Activated naive CD4-positive, alpha-beta T cell treated with anti-CD3 and anti-CD28 coated beads, Interleukin-2, amount 10 ng/mL, durations not matched to agents 7 days and 5 days (primary cell): ENCODE measurements at regions not wholly inside any gene's neighbourhood (a gene's known extent, or its start where the extent isn't known, plus 50 kb on each side); places are given as distances from the start of the nearest gene placed in this dataset.
A peak's percentile ranks its signal among the peaks of the same experiment; 100 is the strongest.
"Not testable (repeated sequence)": the region's sequence is repeated elsewhere in the genome, so short reads cannot be mapped to it uniquely, and the experiment has no call there.

Experiments used
- CTCF ChIA-PET: fragments of 350-600 bp; sonication (Branson Sonifier 250); formaldehyde crosslinking; loops from one replicate; lab custom pipeline; 2021; ENCODE audit warnings: antibody characterized with exemption; lab: Charles Lee
- DNase-seq: peaks from one replicate; pipeline ENCODE4 v3.0.0-alpha.2; 2020
- H3K27ac Mint-ChIP-seq: one replicate; pipeline ENCODE4 v1.8.0; 2021; ENCODE audit warnings: mild to moderate bottlenecking, moderate library complexity, mixed read lengths
- H3K27me3 Mint-ChIP-seq: one replicate; pipeline ENCODE4 v1.8.0; 2021; ENCODE audit warnings: mild to moderate bottlenecking, mixed read lengths
- H3K36me3 Mint-ChIP-seq: one replicate; pipeline ENCODE4 v1.8.0; 2021; ENCODE audit warnings: mixed read lengths
- H3K4me1 Mint-ChIP-seq: one replicate; pipeline ENCODE4 v1.8.0; 2021; ENCODE audit warnings: mixed read lengths
- H3K4me3 Mint-ChIP-seq: one replicate; pipeline ENCODE4 v1.8.0; 2021; ENCODE audit warnings: mild to moderate bottlenecking, moderate library complexity, mixed read lengths
- H3K9me3 Mint-ChIP-seq: one replicate; pipeline ENCODE4 v1.8.0; 2021; ENCODE audit warnings: mixed read lengths

DNA sequence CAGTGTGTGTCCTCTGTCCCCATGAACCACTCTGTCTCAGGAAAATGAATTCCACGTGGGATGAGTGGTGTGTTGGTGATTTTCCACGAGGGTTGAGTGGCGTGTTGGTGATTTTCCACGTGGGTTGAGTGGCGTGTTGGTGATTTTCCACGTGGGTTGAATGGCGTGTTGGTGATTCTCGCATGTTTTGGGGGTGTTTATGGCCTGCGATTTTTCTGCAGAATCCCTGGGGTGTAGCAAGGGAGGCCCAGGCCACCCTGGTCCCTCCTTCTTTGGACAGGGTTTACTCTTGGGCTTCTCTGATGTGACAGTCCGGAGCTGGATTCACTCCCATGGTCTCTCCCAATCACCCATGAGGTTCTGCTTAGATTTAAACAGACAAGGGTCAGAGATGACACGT is 90.6 kb upstream of the FRMD1 start:
- Mint-ChIP-seq H3K27ac (no peak overlapping the region), H3K9me3 (peaks cover 8% of the 10 kb centered on the region), H3K27me3 (peaks cover 4% of the 10 kb centered on the region), H3K36me3 (no peaks in the 10 kb centered on the region), H3K4me3 (no peak overlapping the region), H3K4me1 (no peaks in the 10 kb centered on the region)
- CTCF ChIA-PET, result no interaction called here
- no peak for DNase-seq

DNA sequence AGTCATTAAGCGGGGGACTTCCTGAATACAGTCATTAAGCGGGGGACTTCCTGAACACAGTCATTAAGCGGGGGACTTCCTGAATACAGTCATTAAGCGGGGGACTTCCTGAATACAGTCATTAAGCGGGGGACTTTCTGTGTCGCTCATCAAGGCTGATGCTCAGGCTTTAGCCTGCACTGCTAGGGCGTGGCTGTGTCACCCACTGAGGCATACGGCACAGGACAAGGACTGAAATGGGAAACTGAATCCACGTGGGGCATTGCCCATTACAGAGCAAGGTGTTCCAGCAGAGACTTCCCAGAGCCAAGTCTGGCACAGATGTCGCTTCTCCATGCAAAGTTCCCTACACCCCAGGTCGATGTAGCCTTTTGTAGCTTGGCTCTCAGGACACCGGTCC is 89.9 kb upstream of the FRMD1 start:
- DNase-seq, CTCF ChIA-PET, H3K9me3 Mint-ChIP-seq, H3K4me1 Mint-ChIP-seq, H3K36me3 Mint-ChIP-seq, H3K27me3 Mint-ChIP-seq, H3K4me3 Mint-ChIP-seq, H3K27ac Mint-ChIP-seq: not testable (repeated sequence)

DNA sequence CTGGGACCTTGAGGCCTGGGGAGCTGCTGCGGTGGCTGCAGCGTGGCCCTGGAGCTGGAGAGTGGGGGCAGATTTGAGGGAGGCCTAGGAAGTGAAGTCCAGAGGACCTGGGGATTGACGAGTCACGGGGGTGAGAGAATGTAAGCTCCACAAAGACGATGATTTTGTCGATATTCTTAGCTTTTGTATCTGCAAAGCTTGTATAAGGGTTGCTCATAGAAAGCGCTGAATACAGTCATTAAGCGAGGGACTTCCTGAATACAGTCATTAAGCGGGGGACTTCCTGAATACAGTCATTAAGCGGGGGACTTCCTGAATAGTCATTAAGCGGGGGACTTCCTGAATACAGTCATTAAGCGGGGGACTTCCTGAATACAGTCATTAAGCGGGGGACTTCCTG is 89.3 kb upstream of the FRMD1 start:
- H3K4me1 Mint-ChIP-seq, H3K36me3 Mint-ChIP-seq, H3K27ac Mint-ChIP-seq, H3K4me3 Mint-ChIP-seq, H3K9me3 Mint-ChIP-seq, CTCF ChIA-PET, DNase-seq, H3K27me3 Mint-ChIP-seq: not testable (repeated sequence)

DNA sequence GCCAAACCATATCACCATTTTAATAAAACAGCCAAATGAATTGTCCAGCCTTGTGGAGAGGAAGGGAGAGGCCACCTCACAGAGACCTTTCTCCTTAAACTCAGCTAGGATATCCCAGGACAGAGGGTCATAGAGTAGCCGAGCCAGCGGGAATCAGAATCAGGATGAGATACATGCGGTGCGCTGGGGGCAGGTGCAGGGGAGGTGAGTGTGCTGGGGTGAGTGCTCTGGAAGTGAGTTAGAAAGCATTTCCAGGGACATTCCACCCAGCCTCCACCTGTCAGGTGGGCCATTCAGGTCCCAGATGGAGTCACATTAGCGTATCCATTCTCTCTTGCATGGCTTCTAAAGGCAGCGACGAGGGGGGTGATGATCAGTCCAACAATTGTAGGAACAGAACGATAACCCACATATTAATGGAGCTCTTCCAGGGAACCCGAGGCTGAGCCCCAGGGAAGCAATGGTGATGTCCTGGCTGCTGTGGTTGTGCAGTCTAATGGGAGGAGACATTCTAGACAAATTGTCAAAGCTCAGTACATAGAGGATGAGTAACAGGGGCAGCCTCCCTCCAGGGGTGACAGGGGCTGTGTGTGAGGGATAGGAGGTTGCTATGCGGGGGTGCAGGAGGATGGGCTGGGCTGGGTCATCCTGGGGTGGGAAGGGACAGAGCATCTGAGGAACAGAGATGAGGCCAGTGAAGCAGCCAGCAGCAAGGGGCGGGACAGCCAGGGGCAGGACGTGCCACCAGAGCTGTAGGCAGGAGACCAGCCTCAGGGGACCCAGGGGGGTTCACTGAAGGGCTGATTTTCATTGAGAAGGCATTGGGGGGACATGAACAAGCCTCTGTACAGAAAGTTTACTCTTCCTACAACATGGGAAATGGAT is 88.7 kb upstream of the FRMD1 start:
- H3K27me3 Mint-ChIP-seq, result peaks cover 5% of the 10 kb centered on the region

DNA sequence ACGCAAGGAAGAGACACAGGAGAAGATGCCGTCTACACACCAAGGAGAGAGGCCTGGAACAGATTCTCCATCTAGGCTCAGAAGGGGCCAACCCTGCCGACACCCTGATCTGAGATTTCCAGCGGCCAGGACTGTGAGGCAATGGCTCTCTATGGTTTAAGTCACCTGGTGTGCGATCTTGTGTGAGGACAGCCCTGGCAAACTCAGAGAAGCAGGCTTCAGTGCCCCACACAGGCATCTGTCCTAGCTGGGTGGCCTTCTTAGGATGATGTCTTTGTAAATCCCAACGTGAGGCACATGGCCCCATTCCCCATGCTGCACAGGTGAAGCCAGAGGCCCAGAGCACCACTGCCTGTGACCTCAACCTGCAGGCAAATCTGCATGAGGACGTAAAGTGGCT is 87.6 kb upstream of the FRMD1 start:
- no peaks in the 10 kb centered on the region for H3K4me1 Mint-ChIP-seq
- no peak overlapping the region for H3K27ac Mint-ChIP-seq
- CTCF ChIA-PET, result no interaction called here
- DNase-seq, result no peak
- H3K4me3 Mint-ChIP-seq, result no peak overlapping the region
- no peaks in the 10 kb centered on the region for H3K36me3 Mint-ChIP-seq
- H3K9me3 Mint-ChIP-seq, result peaks cover 8% of the 10 kb centered on the region
- peaks cover 5% of the 10 kb centered on the region for H3K27me3 Mint-ChIP-seq

More for the DNA sequence above, 88.7 kb upstream of the FRMD1 start:
- peaks cover 8% of the 10 kb centered on the region for H3K9me3 Mint-ChIP-seq
- no peaks in the 10 kb centered on the region for H3K36me3 Mint-ChIP-seq
- H3K27ac Mint-ChIP-seq, result peak overlapping the region; percentile 58
- H3K4me3 Mint-ChIP-seq, result no peak overlapping the region
- CTCF ChIA-PET, result no interaction called here
- H3K4me1 Mint-ChIP-seq, result no peaks in the 10 kb centered on the region
- no peak for DNase-seq

DNA sequence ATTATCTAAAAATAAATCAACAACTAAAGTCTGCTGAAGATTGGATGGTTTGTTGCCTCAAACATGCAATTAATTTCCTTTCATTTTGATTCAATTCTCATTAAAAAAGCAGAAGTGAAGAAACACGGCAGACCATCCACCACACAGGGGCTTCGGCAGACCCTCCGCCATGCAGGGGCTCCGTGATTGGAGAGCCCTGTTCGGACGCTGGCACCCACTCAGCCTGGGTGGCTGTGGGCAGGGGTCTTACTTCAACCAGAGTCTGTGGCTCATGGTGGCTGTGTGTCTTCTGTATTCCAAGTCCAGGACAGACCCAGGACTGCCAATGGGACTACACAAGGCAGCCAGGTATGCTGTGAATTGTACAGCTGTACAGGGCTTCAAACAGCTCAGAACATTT is 86.9 kb upstream of the FRMD1 start:
- DNase-seq, result no peak
- no peaks in the 10 kb centered on the region for H3K4me1 Mint-ChIP-seq
- H3K9me3 Mint-ChIP-seq, result peaks cover 8% of the 10 kb centered on the region
- no peak overlapping the region for H3K27ac Mint-ChIP-seq
- H3K4me3 Mint-ChIP-seq, result no peak overlapping the region
- peaks cover 5% of the 10 kb centered on the region for H3K27me3 Mint-ChIP-seq
- no peaks in the 10 kb centered on the region for H3K36me3 Mint-ChIP-seq
- CTCF ChIA-PET, result no interaction called here

DNA sequence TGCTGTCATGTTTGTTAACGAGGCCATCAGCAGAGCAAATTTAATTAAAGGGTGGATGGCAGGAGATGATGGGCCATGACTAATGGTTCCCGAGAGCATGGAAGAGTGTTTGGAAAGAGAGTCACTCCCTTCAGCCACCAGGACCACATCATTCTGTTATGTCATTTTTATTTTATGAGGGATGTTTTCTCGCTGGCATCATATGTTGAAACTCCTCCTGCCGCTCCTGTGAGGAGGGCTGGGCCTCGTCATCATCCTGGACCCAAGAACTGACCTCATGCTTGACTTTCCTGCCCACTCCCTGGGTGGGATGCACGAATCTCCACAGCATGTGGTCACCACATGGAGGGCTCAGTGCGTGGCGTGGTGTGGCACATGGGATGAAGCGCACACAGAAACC is 86.4 kb upstream of the FRMD1 start:
- Mint-ChIP-seq H3K4me1 (no peaks in the 10 kb centered on the region), H3K4me3 (no peak overlapping the region), H3K27me3 (peaks cover 5% of the 10 kb centered on the region), H3K27ac (no peak overlapping the region), H3K36me3 (no peaks in the 10 kb centered on the region), H3K9me3 (peaks cover 8% of the 10 kb centered on the region)
- DNase-seq, result no peak
- CTCF ChIA-PET, result no interaction called here

DNA sequence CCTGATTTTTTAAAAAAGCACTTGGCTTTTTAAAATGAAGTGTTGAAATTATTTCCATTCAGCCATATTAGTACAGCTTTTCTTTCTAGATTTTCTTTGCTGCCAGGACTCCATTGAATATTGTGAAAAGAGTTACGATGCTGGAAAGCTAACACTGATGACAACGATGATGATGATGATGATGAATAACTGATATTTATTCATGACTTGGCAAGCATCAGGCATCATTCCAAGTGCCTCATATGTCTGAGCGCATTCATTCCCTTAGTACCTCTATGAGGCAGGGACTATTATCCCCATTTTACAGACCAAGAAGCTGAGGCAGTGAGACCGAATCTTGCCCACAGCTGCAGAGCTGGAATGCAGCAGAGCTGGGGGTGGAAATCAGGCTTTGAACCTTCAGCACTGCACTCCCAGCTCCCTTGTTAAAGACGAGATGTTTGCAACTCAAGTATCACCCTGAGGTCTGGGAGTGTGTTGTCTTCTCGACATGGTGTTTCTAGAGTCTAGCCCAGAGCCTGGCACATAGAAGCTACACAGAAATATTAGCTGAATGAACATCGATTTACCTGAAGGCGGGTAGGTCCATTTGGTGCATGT is 85.5 kb upstream of the FRMD1 start:
- no peak for DNase-seq
- CTCF ChIA-PET, result no interaction called here
- no peak overlapping the region for H3K27ac Mint-ChIP-seq

DNA sequence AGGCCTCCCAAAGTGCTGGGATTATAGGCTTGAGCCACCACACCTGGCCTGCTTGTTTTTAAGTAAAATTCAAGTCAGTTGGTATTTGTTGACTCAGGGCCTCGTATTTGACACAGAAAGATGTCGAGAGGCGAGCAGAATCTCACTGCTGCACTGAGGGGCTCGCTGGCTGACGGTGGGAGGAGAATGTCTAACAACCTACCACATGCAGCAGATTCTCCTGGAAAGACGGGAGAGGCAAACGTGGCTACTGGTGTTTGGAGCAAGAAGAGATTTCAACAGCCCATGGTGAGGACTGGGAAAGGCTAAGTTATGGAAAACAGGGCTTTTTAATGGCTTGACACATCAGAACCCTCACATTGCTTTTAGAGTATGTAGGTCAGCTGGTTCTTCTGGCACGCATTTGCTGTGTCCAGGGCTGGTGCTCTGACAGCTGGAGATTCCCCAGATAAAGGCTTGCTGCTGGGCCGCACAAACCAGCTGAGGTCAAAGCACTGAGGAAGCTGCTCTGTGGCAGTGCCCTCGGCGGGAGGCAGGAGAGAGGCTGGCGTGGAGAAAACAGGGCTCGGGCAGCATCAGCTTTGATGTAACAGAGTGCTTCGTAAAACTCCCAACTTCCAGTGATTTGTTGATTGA is 84.2 kb upstream of the FRMD1 start:
- CTCF ChIA-PET, result no interaction called here
- Mint-ChIP-seq H3K4me1 (no peaks in the 10 kb centered on the region), H3K36me3 (no peaks in the 10 kb centered on the region), H3K27me3 (peaks cover 5% of the 10 kb centered on the region), H3K4me3 (no peak overlapping the region), H3K9me3 (peaks cover 7% of the 10 kb centered on the region), H3K27ac (no peak overlapping the region)
- DNase-seq, result no peak

More for the DNA sequence above, 85.5 kb upstream of the FRMD1 start:
- no peak overlapping the region for H3K4me3 Mint-ChIP-seq
- peaks cover 5% of the 10 kb centered on the region for H3K27me3 Mint-ChIP-seq
- H3K9me3 Mint-ChIP-seq, result peaks cover 8% of the 10 kb centered on the region
- H3K36me3 Mint-ChIP-seq, result no peaks in the 10 kb centered on the region
- no peaks in the 10 kb centered on the region for H3K4me1 Mint-ChIP-seq

DNA sequence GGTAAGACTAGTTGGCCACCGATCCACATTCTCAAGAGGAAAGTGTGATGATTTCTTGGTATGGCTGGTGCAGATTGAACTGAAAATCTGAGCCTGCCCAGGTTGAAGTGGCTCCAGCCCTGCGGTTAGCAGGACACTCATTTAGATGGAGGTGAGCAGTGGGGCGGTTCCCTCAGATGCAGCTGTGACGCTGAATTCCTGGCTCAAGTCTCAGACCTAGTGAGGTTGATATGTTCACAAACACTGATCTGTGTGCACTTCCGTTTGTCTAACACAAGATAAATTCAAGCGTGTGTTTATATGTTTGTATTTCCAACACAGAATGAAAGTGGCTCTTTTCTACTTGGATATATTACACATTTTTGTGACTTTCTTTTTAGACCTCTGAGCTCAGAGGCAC is 83.4 kb upstream of the FRMD1 start:
- CTCF ChIA-PET, result no interaction called here
- DNase-seq, result no peak
- Mint-ChIP-seq H3K4me1 (no peaks in the 10 kb centered on the region), H3K36me3 (no peaks in the 10 kb centered on the region), H3K27ac (no peak overlapping the region), H3K27me3 (peaks cover 10% of the 10 kb centered on the region), H3K4me3 (no peak overlapping the region), H3K9me3 (no peaks in the 10 kb centered on the region)

DNA sequence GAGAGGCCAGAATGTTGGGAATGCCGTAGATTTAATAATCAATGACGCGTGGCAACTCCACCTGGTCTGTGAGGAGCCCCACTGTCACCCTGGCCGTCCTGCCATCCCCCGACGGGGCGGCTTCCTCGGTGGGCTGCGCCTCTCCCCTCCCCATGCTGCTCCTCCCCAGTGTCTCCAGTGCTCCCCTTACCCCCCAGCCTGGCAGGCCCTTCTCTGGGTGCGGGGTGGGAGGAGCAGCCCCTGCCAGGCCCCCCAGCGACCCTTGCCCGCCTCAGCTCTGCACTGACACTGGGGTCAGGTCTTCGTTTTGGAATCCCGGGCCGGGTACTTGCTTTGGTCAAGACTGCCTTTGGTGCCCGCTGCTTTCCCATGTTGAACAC is 82.3 kb upstream of the FRMD1 start:
- CTCF ChIA-PET, result no interaction called here
- Mint-ChIP-seq H3K4me3 (no peak overlapping the region), H3K27me3 (peaks cover 11% of the 10 kb centered on the region), H3K9me3 (no peaks in the 10 kb centered on the region), H3K27ac (no peak overlapping the region), H3K36me3 (no peaks in the 10 kb centered on the region), H3K4me1 (no peaks in the 10 kb centered on the region)
- DNase-seq, result no peak

DNA sequence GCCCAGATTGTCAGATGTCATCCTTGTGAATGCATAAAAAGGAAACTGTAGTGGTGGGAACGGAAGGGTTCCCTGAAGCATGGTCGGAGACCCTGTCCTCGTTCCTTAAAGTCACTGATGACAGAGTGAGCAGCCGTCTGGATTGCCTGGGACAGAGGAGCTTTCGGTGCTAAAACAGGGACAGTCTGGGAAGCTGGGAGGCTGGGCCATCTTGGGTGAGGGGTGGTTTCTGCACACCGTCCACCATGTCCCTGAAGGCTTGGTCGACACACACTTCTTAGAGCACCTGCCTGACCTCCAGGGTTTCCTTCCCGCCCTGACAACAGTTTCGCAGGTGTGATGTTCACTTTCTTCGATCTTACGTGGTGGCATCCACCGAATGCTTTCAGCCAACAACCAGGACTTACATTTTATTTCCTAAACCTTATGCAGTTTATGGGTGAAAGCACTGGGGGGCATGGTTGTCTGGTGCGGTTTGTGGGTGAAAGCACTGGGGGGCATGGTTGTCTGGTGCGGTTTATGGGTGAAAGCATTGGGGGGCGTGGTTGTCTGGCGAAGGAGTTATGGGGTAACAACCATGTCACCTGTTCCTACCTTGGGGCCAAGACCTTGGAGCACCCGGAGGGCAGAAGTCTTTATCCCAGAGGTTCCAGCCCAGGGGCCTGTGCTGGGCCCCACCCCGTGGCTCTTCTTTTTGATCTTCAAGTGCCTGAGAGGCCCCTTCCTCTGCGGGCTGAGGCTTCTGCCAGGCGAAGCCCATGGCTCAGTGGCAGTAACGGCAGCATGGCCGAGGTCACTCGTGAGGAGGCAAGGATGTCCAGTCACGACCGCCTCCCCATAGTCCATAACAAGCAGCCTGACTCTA is 81.7 kb upstream of the FRMD1 start:
- Mint-ChIP-seq H3K36me3 (no peaks in the 10 kb centered on the region), H3K27ac (no peak overlapping the region), H3K27me3 (peaks cover 14% of the 10 kb centered on the region), H3K4me3 (no peak overlapping the region), H3K9me3 (no peaks in the 10 kb centered on the region), H3K4me1 (no peaks in the 10 kb centered on the region)
- no peak for DNase-seq
- CTCF ChIA-PET, result no interaction called here

DNA sequence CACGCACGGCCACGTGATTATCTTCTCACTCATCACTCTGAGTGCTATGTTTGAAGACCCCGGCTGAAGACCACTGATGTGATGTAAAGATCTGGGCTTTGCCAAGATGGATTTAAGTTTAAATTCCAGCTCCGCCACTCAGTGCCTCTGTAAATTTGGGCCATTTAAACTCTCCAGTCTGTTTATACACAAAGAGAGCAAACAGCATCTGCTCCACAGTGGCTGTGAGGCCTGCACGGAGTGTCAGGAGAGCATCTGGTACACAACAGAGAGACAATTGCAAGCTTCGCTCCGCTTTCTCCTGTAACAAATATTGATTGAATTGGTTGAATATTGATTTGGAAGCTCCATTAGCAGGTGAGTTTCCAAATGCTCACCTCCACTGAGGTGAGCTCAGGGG is 80.5 kb upstream of the FRMD1 start:
- CTCF ChIA-PET, result no interaction called here
- no peaks in the 10 kb centered on the region for H3K9me3 Mint-ChIP-seq
- H3K27ac Mint-ChIP-seq, result no peak overlapping the region
- DNase-seq, result no peak
- no peaks in the 10 kb centered on the region for H3K4me1 Mint-ChIP-seq
- H3K4me3 Mint-ChIP-seq, result no peak overlapping the region
- H3K36me3 Mint-ChIP-seq, result no peaks in the 10 kb centered on the region
- H3K27me3 Mint-ChIP-seq, result peaks cover 14% of the 10 kb centered on the region

DNA sequence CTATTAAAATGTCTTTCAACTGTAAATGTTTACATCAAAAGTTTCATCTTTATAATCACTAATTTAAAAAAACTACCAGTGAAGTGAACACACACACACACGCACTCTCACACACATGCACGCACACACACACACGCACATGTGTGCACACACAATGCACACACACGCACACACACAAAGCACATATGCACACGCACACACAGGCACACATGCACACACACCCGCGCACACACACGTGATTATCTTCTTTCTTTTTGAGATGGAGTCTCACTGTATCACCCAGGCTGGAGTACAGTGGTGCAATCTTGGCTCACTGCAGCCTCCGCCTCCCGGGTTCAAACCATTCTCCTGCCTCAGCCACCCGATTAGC is 80.0 kb upstream of the FRMD1 start:
- Mint-ChIP-seq H3K27ac (no peak overlapping the region), H3K4me1 (no peaks in the 10 kb centered on the region), H3K27me3 (peaks cover 14% of the 10 kb centered on the region), H3K36me3 (no peaks in the 10 kb centered on the region), H3K9me3 (no peaks in the 10 kb centered on the region), H3K4me3 (no peak overlapping the region)
- CTCF ChIA-PET, result no interaction called here
- no peak for DNase-seq
